DMS 273 (cell line): ENCODE measurements at regions not wholly inside any gene's neighbourhood (a gene's known extent, or its start where the extent isn't known, plus 50 kb on each side); places are given as distances from the start of the nearest gene placed in this dataset.
A peak's percentile ranks its signal among the peaks of the same experiment; 100 is the strongest.

Experiments
- DNase-seq: peaks from one replicate; lab custom pipeline; 2025; ENCODE audit not compliant: unreplicated experiment; lab: John Stamatoyannopoulos, UW

DNA sequence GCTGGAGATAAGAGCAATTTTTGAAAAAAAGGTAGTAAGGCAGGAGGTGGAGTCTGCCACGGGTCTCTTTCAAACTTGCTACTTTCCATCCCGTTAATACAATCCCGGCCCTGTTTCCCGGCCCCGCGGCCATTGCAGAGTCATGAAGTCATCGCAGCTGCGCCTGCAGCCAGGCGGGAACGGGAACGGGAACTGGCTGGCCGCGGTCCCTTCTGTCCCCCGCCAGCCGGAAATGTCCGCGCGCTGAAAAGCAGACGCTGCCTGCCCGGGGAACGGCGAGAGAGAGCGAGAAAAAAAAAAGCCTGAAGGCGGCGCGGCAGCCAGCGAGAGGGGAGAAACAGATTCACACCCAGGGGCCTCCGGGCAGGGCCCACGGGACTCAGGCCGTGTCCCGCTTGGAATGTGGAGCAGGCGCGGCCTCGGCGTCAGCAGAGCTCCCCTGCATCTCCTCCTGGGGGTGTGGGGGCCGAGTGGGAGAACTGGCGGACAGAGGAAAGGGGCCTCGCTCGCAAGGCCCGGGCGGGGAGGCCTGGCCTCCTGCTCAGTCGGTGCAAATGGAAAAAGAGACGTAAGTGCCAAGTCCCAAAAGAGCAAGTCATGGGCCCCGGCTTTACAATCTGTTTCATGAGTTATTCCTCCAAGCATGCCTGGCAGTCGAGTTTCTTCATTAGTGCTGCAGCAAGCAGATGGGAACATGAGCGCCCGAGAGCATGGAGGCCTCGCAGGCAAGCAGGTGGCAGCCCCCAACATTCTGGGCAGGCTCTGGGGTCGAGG, 201.2 kb upstream of the GAS1 start:
- DNase-seq: peak; percentile 80

DNA sequence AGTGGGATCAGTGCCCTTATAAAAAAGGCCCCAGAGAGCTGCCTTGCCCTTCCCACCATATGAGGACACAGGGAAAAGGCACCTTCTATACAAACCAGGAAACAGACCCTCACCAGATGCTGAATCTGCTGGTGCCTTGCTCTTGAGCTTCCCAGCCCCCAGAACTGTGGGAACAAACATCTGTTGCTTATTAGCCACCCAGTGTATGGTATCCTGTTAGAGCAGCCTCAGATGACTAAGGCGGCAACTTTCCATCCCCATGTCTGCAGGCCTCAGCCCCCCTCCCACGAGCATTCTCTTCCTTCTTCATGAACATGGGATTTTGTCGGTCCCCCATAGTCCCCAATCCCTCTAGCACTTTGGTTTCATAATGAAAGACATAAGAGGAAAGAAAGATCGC, 202.5 kb upstream of the GAS1 start:
- peak; percentile 25 for DNase-seq

DNA sequence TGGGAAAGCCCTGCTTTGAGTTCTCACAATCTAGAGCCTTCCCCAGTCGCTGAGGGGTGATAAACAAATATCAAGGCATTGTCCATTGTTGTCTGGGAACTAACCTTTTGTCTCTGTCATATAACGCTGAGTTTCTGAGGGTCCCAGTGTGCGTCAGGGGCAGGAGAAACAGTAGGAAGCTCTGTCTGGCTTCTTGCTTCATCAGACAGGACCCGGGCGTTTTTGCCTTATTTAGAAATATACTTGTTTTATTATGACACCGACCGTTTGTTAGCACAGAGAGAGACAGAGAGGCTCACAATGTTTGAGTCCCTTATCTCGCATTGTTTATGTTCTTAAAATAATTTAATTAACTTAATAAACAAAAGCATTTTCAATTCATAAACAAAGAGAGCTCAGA, 204.9 kb upstream of the GAS1 start:
- DNase-seq: no peak

DNA sequence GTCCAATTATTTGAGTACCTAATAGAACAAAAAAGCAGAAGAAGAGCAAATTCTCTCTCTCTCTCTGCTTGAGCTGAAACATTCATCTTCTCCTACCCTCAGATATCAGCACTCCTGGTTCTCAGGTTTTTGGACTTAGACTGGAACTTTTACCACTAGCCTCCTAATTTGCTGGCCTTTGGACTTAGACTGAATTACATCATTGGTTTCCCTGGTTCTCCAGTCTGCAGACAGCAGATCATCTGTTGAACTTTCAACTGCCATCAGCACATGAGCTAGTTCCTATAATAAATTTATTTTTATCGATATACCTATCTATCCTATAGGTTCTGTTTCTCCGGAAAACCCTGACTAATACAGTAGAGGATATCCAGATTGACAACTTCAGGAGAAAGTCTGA, 208.9 kb upstream of the GAS1 start:
- DNase-seq: no peak

DNA sequence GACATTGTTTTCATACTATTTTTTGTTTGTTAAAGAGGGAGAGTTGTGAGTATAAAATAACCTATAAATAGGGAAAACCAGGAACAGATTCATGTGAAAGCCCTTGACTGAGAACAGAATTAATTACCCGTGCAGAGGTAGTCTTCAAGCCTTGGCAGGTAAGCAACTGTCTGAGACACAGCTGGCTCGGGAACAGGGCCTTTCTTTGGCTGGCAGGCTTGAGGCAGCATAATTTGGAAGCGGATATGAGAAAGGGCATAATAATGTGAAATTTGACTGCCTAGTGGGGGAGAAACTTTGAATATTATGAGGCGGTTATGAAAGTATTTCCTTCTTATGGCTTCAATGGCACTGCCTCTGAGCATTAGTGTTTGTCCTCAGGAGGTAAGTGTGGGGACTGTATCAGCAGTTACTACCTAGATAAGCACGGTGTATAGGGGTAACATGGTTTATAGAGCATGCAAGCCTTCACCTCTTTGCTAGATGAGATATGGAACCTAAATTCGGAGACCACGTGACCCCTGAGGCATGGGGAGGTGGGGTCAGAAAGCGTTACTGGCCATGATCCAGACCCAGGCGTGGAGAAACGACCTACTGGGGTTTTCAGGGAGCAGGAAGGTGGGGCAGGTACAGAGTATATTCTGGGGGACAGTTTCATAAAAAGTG, 210.2 kb upstream of the GAS1 start:
- no peak for DNase-seq

DNA sequence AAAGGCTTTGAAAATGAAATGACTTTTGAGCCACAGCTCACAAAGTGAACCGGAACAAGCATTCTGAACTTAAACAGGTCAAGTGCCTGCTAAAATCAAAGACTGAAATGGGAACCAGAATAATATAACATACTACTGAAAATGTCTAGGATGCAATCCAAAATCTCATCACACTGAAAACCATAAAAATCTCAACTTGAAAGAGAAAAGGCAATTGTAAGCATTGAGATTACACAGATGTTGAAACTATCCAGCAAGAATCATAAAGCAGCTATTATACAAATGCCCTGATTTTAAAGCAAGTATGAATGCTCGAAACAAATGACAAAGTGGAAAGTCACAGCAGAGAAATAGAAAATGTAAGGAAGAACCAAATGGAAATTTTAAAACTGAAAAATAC, 211.5 kb upstream of the GAS1 start:
- no peak for DNase-seq

DNA sequence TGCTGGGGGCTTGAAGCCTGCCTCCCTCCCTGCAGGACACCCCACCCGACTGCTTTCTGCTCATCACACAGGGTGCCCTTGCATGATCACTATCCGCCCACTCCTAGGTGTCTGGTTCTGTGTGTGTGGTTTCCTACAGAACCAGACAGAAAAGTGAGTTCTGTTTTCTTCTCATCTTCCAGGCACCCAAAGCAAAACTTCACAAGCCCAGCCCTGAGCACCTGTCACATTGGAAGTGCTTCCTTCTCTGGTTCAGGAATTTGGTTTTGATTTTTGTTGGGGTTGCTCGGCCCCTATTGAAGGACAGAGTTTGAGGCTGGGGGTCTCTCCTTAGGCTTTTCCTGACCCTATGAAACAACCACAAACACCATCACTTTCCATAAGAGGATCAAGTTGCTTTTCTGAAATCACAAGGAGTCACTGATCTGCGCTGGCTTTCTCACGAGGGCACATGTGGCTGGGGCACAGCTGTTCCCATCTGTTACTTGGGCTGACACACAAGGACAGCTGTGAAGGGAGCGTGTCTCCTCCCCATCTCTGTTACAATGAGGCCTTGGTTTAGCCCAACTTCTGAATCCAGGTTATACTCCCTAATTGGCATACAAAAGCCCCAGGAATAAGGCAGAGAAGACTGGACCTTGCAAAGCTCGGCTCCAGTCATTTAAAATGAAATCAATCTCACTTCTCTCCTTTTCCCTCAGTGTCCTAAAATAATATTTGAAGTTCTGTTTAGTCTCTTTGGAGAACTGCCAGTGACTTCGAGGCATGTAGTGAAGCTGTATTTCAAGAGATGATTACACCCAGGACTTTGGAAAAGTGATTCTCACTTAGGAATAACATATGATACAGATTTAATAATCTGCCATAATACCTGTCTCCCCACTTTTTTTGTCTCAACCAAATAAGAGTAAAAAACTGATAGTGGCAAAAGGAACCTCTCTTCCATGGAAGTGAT, 213.1 kb upstream of the GAS1 start:
- peak; percentile 53 for DNase-seq

DNA sequence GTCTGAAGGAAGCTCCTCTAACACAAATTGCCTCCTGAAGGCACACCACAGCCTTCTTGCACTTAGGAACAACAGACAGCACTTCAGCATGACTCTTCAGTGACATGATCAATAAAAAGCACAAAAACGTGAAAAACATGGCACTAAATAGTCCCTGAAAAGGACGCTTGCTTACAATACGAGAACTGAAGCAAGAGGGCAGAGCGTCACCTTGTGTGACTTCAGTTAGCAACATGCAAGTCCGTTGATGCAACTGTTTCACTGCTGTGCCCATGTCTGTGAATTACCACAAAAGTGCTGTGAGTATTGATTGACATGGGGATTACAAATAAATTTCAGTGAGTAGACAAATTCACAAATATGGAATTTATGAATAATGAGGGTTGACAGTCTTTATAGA, 219.9 kb upstream of the GAS1 start:
- DNase-seq: no peak

DNA sequence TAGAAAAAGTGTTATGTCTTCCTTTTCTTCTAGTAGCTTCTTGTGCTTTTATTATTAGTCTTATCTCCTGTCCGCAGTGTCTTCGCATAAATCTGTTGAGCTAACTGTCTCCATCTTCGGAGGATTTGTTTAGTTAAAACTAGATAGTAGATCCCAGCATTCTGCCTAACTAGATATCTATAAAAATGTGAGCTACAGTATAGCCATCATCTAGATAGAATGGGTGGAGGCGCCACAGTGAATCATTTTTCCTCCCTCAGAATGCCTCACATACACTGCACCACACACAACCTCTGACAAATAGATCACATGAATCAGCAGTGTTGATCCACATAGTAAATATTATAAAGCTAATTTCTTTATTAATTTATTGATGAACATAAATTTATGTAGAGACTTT, 220.3 kb upstream of the GAS1 start:
- no peak for DNase-seq

DNA sequence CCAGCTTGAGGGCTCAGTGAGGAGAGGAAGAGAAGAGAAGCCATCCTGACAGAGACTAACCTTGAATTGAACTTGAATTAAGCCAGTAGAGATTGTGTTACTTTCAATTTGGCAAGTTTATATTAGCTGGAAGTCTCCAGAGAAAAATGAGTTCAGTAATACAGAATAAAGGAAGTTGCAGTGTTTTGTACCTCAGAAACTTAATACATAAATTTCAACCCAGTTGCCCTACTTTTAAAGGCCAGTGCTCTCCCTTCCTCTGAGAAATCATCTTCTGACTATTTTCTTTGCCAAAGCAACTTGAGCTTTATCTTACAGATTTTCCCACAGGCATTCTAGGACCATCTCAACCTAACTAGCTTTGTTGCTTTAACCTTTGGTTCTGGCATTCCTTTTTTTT, 231.0 kb upstream of the GAS1 start:
- no peak for DNase-seq

DNA sequence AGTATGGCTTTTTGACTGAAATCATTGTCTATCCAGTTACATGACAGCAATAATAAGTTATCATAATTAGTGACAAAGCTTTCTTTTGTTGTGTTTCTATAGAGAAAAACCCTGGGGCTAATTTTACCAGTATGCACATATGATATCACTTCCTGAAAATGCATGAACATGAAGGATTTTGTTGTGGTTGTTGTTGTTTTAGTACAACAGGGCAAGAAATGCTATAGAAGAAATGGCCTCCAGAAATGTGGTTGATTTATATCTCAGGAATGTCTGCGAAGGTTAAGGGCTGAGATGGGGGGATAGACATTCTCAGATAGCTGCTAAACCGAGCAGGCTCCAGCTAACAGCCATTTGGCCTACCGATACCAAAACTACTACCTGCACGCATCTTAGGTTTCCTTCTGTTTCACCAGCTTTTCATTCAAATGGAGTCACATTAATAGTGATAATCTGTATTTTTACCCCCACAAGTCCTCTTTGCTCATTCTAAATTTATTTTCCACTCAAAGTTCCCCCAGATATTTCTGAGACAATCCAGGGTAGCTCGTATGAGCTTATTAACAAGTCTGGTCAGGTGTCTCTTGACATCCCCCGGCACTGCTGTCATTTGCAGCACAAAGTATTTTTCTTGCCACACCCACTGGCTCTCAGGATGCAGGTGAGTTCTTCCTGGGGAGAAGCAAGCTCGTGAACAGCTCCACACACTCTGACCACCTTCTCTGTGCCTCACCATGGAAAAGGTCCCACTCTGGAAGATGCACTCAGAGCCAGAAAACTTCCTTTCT, 232.4 kb upstream of the GAS1 start:
- DNase-seq: no peak

DNA sequence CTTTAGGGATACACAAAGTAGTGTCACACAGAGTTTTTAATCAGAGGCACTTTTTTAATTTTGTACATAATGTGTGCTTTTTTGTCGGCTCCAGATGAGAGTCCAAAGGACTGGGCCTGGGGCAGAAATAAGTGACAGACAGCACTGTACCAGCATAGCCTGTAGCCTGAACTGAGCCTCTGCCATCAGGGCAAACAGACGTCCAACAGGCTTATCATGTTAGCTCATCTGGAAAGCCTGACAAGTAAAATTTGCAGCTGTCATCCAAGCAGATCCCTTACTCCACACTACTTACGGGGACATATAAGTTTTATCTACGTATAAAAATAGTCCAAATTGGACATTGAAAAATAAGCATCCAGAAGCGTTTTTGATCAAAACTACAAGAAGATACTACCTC, 233.1 kb upstream of the GAS1 start:
- DNase-seq: peak; percentile 24

DNA sequence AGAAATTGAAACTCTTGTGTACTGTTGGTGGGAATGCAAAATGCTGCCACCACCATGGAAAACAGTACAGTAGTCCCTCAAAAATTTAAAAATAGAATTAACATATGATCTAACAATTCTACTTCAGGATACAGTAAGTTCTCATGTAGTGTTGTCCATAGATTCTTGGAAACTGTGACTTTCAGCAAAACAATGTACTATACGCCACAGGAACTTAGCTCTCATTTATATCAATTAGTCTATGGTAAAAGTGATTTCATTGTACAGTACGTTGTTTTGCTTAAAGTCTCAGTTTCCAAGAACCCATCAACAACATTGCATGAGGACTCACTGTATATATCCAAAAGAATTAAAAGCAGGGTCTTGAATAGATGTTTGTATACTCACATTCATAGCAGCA, 233.5 kb upstream of the GAS1 start:
- DNase-seq: no peak

DNA sequence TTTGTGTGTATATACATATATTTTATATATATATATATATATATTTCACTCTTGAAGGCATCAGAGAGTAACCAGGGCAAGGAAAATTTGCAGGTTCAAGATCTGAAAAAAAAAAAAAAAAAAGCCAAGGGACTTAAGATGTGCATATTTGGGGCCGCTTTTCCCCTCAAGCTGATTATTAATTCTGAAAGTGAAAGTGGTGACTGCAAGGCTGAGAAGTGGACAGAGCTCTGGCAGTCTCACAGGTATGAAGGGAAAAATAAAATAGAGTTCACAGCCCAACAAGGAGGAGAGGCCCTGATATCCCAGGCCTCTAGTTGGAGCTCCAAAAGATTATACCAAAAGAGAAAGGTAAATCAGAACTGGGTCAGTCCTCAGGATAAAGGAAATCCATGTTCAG, 234.4 kb upstream of the GAS1 start:
- DNase-seq: no peak

DNA sequence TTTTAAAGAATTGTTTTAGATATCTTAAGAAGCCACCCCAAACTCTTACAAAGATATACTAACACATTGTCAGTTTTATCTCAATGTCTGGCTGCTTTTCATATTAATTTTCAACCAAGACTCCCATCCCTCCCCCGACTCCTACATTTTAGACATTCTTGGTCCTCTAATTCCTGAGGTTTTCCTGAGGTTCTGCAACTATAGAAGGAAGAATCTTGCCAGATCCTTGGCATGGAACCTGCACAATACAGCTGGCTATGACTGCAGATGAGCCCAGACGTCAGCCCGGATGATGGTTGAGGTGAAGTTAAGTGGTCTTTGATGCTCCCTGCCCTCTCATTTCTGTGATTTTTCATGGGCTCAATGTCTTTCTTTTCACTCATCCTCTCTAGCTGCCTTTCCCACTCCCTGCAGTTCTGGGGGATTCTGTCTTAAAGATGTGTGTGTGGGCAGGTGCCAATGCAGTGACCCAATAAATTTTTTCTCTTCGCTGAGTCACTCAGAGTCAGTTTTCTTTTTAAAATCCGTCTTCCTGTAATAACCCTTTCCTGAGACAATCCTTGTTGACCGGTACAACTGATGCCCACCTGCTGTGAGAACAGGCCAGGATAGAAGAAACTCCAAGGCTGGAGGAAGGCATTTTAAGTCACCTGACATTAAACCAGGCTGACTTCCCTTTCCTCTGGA, 237.8 kb upstream of the GAS1 start:
- DNase-seq: no peak

DNA sequence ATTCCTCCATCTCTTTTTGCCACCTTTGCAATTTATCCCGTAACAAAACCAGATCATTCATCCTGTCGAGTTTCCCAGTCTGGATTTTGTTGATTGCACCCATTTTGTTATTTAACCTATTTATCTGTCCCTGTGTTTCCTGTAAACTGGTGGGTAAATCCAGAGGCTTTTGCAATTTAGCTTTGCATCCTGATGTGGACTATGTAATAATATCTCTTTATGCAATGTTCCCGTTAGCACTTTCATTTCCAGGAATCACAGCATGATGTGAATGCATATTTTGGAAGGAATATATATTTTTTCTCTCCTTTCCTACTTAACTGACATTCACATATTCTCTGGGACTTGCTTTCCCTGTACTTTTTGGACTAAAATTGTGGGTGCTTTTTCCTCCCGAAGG, 240.3 kb upstream of the GAS1 start:
- DNase-seq: no peak

DNA sequence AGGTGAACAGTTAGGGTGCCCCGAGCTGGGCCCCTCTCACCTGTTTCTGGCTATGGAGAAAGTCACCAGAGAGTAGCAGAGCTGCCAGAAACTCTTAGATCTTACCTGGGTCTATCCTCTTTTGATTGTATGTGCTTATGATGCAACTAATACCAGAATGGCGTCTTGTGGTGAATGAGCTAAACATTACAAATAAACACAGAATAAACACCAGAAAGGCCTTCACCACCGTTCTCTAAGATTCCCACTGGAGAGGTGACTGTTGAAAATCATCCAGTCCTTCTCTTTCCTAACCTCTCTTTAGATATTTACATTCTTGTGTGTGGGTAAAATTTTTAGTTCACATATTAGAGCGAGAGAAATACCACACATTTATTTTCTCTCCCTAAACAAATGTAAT, 241.7 kb upstream of the GAS1 start:
- DNase-seq: no peak

DNA sequence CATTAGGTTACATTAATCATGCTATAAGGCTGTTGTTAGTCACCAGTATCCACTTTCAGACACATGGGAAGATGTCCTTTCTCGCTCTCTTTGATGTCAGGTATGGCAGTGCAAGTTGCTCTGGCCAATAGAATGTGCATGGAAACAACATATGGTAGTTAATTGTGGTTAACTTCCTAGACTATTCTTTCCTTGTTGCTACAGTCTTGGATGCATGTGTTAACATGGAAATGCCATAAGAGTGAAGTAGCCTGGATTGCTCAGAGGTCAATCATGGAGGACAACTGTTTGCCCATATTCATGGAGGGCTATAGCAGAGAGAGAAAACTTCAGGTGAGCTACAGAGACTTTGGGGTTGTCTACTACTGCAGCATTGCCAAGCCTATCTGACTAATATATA, 245.8 kb upstream of the GAS1 start:
- no peak for DNase-seq

DNA sequence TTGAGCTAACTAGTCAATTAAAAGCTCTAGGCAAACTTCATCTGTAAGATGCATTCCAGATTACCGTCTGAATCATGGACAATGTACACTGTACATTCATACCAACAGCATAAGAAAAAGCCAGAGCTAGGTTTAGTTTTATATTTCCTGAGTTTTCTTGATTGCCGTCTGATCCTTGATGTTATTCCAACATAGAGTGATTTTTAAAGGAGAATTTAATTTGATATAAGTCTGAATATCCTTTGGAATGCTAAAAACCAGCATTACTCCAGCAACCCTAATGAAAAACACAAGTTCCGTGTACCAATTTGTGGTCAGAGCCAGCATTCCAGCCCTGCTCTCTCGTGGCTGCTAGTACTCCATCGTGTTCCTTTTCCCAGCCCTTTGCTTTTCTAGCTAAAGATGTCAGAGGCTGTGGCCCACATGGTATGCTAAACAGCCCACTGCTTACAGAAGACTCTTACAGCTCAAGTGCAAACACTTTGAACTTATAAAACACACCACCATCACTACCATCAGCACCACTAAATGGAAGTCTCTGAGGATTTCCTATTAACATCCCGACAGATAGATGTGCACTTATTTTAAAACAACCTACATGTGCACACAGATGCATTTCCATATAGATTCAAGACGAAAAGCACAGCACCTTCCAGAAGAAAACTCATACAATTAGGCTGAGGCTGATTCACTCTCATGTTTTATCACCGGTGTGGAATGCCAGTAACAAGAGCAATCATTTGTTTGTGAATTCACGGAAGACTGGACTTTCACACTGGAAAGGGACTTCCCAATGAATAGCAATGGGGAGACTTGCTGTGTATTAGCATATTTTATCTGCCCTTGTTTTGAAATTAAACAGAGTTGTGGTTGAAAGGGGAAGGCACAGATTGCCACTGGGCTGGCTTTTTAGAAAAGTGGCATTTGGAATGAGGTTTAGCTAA, 246.9 kb upstream of the GAS1 start:
- DNase-seq: no peak
